GM23338 (cell line): ENCODE measurements at regions not wholly inside any gene's neighbourhood (a gene's known extent, or its start where the extent isn't known, plus 50 kb on each side); places are given as distances from the start of the nearest gene placed in this dataset.

ENCODE experiments used
- ATAC-seq: fragments of 200-7000 bp; cut with Tn5 transposase; 3 replicates; pipeline ENCODE4 v1.9.1; 2020
- DNase-seq: peaks from one replicate; pipeline ENCODE4 v3.0.0-alpha.2; 2015; ENCODE audit warnings: low spot score
- H2AFZ ChIP-seq: fragments of 200-600 bp; sonication (generic); 2 replicates; pipeline ENCODE4 v1.8.0; 2016; ENCODE audit warnings: antibody characterized with exemption, mild to moderate bottlenecking, moderate library complexity
- H3F3A ChIP-seq: fragments of 200-600 bp; sonication (generic); replicated peaks from 2 replicates; pipeline ENCODE4 v1.8.0; 2017; ENCODE audit warnings: antibody characterized with exemption, mixed run types, low read depth
- H3K27ac ChIP-seq: fragments of 200-600 bp; sonication (generic); 2 replicates; pipeline ENCODE4 v1.6.1; 2016; ENCODE audit warnings: low read depth
- H3K27me3 ChIP-seq: fragments of 200-600 bp; sonication (generic); 2 replicates; pipeline ENCODE4 v1.8.0; 2016; ENCODE audit warnings: mild to moderate bottlenecking, mixed run types, moderate library complexity; ENCODE audit not compliant: insufficient read depth
- H3K36me3 ChIP-seq: fragments of 200-600 bp; sonication (generic); 2 replicates; pipeline ENCODE4 v1.8.0; 2016; ENCODE audit warnings: mild to moderate bottlenecking; ENCODE audit not compliant: insufficient read depth
- H3K4me1 ChIP-seq: fragments of 200-600 bp; sonication (generic); 2 replicates; pipeline ENCODE4 v1.8.0; 2016; ENCODE audit warnings: mild to moderate bottlenecking, moderate library complexity; ENCODE audit not compliant: insufficient read depth
- H3K4me2 ChIP-seq: fragments of 200-600 bp; sonication (generic); 2 replicates; pipeline ENCODE4 v1.7.1; 2017; ENCODE audit warnings: mixed run types
- H3K4me3 ChIP-seq: fragments of 200-600 bp; sonication (generic); 2 replicates; pipeline ENCODE4 v1.6.1; 2016; ENCODE audit warnings: mixed run types
- H3K79me2 ChIP-seq: fragments of 200-600 bp; sonication (generic); replicated peaks from 2 replicates; pipeline ENCODE4 v1.8.0; 2017; ENCODE audit warnings: mild to moderate bottlenecking; ENCODE audit not compliant: insufficient read depth
- H3K9me2 ChIP-seq: fragments of 200-600 bp; sonication (generic); 2 replicates; pipeline ENCODE4 v1.8.0; 2017; ENCODE audit not compliant: insufficient read depth
- H4K20me1 ChIP-seq: fragments of 200-600 bp; sonication (generic); replicated peaks from 2 replicates; pipeline ENCODE4 v1.8.0; 2017; ENCODE audit warnings: mild to moderate bottlenecking; ENCODE audit not compliant: insufficient read depth
- H3K27ac Mint-ChIP-seq: 2 replicates; pipeline ENCODE4 v1.8.0; 2020; ENCODE audit warnings: inconsistent platforms, mild to moderate bottlenecking, moderate library complexity, mixed read lengths
- H3K27me3 Mint-ChIP-seq: 3 replicates; pipeline ENCODE4 v1.8.0; 2022; ENCODE audit warnings: low read depth, mild to moderate bottlenecking, moderate library complexity, mixed read lengths, inconsistent platforms; ENCODE audit not compliant: insufficient read depth, poor library complexity
- H3K36me3 Mint-ChIP-seq: 3 replicates; pipeline ENCODE4 v1.8.0; 2021; ENCODE audit warnings: low read depth, mild to moderate bottlenecking, inconsistent platforms, moderate library complexity, mixed read lengths
- H3K4me1 Mint-ChIP-seq: 3 replicates; pipeline ENCODE4 v1.8.0; 2020; ENCODE audit warnings: mild to moderate bottlenecking, inconsistent platforms, mixed read lengths
- H3K4me3 Mint-ChIP-seq: 3 replicates; pipeline ENCODE4 v1.8.0; 2021; ENCODE audit warnings: moderate library complexity, mild to moderate bottlenecking, inconsistent platforms, mixed read lengths
- H3K9me3 Mint-ChIP-seq: 3 replicates; pipeline ENCODE4 v1.8.0; 2020; ENCODE audit warnings: moderate library complexity, mild to moderate bottlenecking, inconsistent platforms, mixed read lengths
- CREB1 ChIP-seq: fragments of 250-450 bp; sonication (Bioruptor Pico); IDR thresholded peaks from 2 replicates; pipeline ENCODE4 v1.5.0; 2020; ENCODE audit warnings: low read depth, mild to moderate bottlenecking, moderate library complexity
- EZH2phosphoT487 ChIP-seq: fragments of 200-600 bp; sonication (generic); IDR thresholded peaks from one replicate; pipeline ENCODE4 v1.8.1; 2018; ENCODE audit warnings: antibody characterized with exemption; ENCODE audit not compliant: unreplicated experiment
- POLR2AphosphoS5 ChIP-seq: IDR thresholded peaks from 2 replicates; pipeline ENCODE4 v1.6.1; 2016; ENCODE audit warnings: antibody characterized with exemption, low read depth
- ZNF331 ChIP-seq: fragments of 250-450 bp; sonication (Bioruptor Pico); IDR thresholded peaks from 2 replicates; pipeline ENCODE4 v1.5.0; 2020; ENCODE audit warnings: low read depth, mild to moderate bottlenecking, moderate library complexity
- TF ChIP-seq, protein P1 (sequence below): fragments of 250-450 bp; sonication (Bioruptor Pico); IDR thresholded peaks from 2 replicates; pipeline ENCODE4 v1.5.0; 2020; ENCODE audit warnings: mild to moderate bottlenecking, moderate library complexity
- TF ChIP-seq, protein P2 (sequence below): IDR thresholded peaks from 2 replicates; pipeline ENCODE4 v1.6.1; 2016; ENCODE audit warnings: antibody characterized with exemption

DNA sequence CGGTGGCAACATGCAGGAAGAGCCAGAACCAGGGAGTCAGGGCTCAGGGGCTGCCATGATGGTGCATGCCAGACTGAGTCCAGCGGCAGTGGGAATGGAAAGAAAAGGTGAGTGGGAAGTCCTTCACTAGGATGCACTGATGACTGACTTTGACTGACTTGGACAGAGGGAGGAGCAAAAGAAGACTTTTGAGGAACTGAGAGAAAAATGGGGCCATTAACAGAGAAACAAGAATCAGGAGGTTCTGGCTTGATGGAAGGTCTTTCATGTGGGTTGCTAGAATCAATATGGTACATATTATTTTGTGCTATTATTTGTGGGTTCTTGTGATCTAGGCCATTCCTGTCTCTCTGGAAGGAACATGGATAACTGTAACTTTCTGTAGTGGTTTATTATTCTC is 454.6 kb upstream of the PROX1 start:
- Histone ChIP-seq H4K20me1 (no peaks in the 10 kb centered on the region), H3K36me3 (no peaks in the 10 kb centered on the region), H3K79me2 (no peaks in the 10 kb centered on the region), H3K27me3 (no peaks in the 10 kb centered on the region), H2AFZ (no peak overlapping the region), H3K4me3 (no peak overlapping the region), H3K9me2 (peaks cover 23% of the 10 kb centered on the region; the same call in 1 of the 2 replicates), H3K27ac (no peak overlapping the region), H3K4me1 (peaks cover 9% of the 10 kb centered on the region; the same call in 1 of the 2 replicates), H3F3A (no peaks in the 10 kb centered on the region), H3K4me2 (no peak overlapping the region)
- no peak overlapping the region for H3K27ac Mint-ChIP-seq
- no peaks in the 10 kb centered on the region for H3K27me3 Mint-ChIP-seq
- TF ChIP-seq CREB1 (CRISPR knock-in tag) (no peak), EZH2phosphoT487 (no peak), ZNF331 (CRISPR knock-in tag) (no peak)
- TF ChIP-seq, protein P1, sequence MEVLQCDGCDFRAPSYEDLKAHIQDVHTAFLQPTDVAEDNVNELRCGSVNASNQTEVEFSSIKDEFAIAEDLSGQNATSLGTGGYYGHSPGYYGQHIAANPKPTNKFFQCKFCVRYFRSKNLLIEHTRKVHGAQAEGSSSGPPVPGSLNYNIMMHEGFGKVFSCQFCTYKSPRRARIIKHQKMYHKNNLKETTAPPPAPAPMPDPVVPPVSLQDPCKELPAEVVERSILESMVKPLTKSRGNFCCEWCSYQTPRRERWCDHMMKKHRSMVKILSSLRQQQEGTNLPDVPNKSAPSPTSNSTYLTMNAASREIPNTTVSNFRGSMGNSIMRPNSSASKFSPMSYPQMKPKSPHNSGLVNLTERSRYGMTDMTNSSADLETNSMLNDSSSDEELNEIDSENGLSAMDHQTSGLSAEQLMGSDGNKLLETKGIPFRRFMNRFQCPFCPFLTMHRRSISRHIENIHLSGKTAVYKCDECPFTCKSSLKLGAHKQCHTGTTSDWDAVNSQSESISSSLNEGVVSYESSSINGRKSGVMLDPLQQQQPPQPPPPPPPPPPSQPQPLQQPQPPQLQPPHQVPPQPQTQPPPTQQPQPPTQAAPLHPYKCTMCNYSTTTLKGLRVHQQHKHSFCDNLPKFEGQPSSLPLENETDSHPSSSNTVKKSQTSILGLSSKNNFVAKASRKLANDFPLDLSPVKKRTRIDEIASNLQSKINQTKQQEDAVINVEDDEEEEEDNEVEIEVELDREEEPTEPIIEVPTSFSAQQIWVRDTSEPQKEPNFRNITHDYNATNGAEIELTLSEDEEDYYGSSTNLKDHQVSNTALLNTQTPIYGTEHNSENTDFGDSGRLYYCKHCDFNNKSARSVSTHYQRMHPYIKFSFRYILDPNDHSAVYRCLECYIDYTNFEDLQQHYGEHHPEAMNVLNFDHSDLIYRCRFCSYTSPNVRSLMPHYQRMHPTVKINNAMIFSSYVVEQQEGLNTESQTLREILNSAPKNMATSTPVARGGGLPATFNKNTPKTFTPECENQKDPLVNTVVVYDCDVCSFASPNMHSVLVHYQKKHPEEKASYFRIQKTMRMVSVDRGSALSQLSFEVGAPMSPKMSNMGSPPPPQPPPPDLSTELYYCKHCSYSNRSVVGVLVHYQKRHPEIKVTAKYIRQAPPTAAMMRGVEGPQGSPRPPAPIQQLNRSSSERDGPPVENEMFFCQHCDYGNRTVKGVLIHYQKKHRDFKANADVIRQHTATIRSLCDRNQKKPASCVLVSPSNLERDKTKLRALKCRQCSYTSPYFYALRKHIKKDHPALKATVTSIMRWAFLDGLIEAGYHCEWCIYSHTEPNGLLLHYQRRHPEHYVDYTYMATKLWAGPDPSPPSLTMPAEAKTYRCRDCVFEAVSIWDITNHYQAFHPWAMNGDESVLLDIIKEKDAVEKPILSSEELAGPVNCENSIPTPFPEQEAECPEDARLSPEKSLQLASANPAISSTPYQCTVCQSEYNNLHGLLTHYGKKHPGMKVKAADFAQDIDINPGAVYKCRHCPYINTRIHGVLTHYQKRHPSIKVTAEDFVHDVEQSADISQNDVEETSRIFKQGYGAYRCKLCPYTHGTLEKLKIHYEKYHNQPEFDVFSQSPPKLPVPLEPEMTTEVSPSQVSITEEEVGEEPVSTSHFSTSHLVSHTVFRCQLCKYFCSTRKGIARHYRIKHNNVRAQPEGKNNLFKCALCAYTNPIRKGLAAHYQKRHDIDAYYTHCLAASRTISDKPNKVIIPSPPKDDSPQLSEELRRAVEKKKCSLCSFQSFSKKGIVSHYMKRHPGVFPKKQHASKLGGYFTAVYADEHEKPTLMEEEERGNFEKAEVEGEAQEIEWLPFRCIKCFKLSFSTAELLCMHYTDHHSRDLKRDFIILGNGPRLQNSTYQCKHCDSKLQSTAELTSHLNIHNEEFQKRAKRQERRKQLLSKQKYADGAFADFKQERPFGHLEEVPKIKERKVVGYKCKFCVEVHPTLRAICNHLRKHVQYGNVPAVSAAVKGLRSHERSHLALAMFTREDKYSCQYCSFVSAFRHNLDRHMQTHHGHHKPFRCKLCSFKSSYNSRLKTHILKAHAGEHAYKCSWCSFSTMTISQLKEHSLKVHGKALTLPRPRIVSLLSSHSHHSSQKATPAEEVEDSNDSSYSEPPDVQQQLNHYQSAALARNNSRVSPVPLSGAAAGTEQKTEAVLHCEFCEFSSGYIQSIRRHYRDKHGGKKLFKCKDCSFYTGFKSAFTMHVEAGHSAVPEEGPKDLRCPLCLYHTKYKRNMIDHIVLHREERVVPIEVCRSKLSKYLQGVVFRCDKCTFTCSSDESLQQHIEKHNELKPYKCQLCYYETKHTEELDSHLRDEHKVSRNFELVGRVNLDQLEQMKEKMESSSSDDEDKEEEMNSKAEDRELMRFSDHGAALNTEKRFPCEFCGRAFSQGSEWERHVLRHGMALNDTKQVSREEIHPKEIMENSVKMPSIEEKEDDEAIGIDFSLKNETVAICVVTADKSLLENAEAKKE (CRISPR knock-in tag), result no peak
- H3K36me3 Mint-ChIP-seq, result no peaks in the 10 kb centered on the region
- DNase-seq (no peak), ATAC-seq (no peak)
- H3K4me1 Mint-ChIP-seq, result peaks cover 10% of the 10 kb centered on the region
- H3K4me3 Mint-ChIP-seq, result no peak overlapping the region
- no peaks in the 10 kb centered on the region for H3K9me3 Mint-ChIP-seq

DNA sequence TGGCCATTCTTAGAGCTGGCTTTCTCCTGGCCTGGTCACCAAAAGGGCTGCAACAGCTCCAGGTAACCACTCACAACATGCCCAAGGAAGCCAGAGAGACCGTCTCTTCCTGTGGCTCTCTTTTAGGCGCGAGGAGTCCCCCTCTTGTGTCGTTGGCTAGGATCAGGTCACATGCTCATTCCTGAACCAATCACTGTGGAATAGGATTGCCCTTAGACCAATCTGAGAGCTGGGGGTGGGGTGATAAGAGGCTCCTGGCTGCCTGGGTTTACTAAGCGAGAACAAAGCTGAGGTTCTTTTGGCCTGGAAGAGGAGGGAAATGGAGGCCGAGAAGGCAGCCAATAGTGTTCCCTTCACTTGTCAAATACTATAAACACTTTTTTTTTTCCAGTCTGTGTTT is 452.1 kb upstream of the PROX1 start:
- Histone ChIP-seq H3K9me2 (peaks cover 3% of the 10 kb centered on the region; the same call in 1 of the 2 replicates), H3K4me3 (no peak overlapping the region), H3K36me3 (no peaks in the 10 kb centered on the region), H3K4me2 (no peak overlapping the region), H3K79me2 (no peaks in the 10 kb centered on the region), H3K27ac (no peak overlapping the region), H2AFZ (no peak overlapping the region), H3K4me1 (peaks cover 5% of the 10 kb centered on the region; the same call in 1 of the 2 replicates), H3K27me3 (no peaks in the 10 kb centered on the region), H3F3A (no peaks in the 10 kb centered on the region), H4K20me1 (no peaks in the 10 kb centered on the region)
- DNase-seq (no peak), ATAC-seq (no peak)
- Mint-ChIP-seq H3K9me3 (no peaks in the 10 kb centered on the region), H3K4me3 (no peak overlapping the region), H3K27ac (no peak overlapping the region), H3K27me3 (no peaks in the 10 kb centered on the region), H3K4me1 (peaks cover 5% of the 10 kb centered on the region), H3K36me3 (no peaks in the 10 kb centered on the region)
- TF ChIP-seq POLR2AphosphoS5 (no peak), ZNF331 (CRISPR knock-in tag) (no peak)
- TF ChIP-seq, protein P2, sequence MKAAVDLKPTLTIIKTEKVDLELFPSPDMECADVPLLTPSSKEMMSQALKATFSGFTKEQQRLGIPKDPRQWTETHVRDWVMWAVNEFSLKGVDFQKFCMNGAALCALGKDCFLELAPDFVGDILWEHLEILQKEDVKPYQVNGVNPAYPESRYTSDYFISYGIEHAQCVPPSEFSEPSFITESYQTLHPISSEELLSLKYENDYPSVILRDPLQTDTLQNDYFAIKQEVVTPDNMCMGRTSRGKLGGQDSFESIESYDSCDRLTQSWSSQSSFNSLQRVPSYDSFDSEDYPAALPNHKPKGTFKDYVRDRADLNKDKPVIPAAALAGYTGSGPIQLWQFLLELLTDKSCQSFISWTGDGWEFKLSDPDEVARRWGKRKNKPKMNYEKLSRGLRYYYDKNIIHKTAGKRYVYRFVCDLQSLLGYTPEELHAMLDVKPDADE, result no peak
